Hematopoietic multipotent progenitor cell treated with erythropoietin and hydrocortisone succinate and interleukin-3 and kit ligand, for 17 days (in vitro differentiated cells): ENCODE measurements at regions not wholly inside any gene's neighbourhood (a gene's known extent, or its start where the extent isn't known, plus 50 kb on each side); places are given as distances from the start of the nearest gene placed in this dataset.
"Not testable (repeated sequence)": the region's sequence is repeated elsewhere in the genome, so short reads cannot be mapped to it uniquely, and the experiment has no call there.

ENCODE experiments used
- DNase-seq: peaks from one replicate; pipeline ENCODE4 v3.0.0-alpha.2; 2015; ENCODE audit warnings: low spot score

DNA sequence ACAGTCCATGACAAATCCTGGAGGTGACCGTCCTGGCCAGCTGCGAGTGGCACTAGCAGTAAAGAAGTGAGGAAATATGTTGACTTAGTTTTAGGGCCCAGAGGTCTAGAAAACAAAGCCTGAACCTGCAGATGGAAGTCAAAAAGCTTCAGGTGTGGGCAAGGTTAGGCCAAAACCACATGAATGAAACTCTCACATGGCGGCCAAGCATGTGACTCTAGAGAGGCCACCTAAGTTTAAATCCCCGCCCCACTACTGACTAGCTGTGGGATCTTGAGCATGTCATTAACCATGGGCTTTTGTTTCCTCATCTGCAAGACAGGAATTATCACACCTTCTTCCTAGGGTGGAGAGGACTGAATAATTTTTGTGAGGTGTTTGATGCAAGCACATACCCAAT lies 148.2 kb upstream of the DAB1 start:
- DNase-seq, result no peak

DNA sequence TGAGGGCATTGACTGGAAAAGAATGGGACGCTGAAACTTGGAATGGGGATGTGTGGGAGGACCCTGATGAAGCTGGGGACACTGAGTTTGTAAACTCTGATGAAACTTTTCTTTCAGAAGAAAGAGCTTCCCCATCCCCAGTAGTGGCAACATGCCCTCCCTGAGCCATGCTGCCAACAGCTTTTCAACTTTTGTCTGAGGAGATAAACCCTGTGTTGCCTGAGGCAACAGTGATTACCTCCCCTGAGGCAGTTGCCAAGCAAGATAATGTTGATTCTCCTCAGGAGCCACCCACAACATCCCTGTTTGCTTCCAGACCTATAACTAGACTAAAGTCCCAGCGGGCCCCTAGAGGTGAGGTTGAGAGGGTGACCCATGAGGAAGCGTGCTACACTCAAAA lies 134.2 kb upstream of the DAB1 start:
- not testable (repeated sequence) for DNase-seq

DNA sequence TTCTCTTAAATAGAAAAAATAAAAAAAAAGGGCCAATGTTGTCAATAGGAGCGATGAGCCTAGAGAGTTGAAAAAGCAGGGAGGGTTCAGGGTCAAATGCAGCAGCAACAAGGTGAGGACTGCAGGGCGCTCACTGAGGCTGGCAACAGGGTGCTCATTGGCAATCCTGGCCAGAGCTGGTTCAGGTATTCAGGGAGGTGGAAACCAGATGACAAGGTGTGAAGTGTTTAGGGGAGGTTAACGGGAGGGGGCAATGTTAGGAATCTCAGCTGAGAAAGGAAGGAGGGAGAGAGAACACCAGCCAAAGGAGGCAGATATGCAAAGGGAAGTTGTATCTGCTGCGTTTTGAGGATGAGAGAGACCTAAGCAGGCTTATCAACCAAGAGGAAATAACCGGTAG lies 129.8 kb upstream of the DAB1 start:
- DNase-seq, result no peak

DNA sequence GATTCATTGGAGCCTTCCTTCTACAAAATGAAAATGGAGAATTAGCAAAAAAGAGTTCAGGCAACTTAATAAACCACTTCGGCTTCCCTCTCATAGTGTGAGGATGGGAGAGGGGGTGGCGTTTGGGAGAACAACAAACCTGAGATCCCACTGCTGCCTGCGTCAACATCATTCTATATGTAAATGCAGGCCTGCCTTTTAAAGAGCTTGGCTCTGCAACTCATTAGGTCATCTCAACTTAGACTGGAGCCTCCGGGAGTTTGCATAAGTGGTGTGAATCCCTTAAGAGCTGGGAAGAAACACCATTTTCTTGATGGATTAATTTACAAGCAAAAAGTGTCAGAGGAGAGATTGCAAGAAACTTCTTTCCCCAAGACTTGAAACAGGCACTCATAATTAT lies 127.6 kb upstream of the DAB1 start:
- no peak for DNase-seq

DNA sequence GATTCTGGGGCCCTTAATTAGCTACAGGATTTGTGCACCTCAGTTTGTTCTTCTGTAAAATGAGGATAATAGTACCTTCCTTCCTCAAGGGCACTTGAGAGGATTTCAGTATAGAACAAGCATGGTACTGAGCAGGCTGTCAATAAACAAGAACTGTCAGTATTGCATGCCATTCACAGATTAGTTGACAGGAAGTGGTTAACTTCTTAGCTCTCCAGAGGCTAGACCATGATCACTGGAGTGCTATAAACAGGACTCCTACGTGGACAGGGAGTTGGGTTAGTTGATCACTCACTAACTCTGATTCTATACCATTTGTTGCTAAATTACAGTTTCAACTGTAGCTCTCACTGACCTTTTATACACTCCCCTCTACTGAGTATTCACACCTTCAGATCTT lies 126.2 kb upstream of the DAB1 start:
- DNase-seq, result no peak

- DNase-seq, result no peak
Observed at GRCh38 chr1:57549300-57549699, 125.4 kb upstream of the DAB1 start.

GRCh38 chr1:57546549-57547330 lies 122.9 kb upstream of the DAB1 start:
- no peak for DNase-seq

DNA sequence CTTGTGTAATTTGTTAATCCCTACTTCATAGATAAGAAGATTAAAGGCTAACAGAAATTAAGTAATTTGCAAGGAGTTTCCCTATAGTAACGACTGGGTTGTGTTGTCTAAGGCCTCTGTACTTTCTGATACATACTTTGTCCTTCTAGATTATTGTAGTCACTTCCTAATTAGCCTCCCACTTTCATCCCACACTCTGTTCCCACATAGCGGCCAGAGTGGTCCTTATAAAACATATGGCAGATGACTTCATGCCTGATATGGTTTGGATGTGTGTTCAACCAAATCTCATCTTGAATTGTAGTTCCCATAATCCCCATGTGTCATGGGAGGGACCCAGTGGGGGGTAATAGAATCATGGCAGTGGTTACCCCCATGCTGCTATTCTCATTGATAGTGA lies 120.5 kb upstream of the DAB1 start:
- no peak for DNase-seq

DNA sequence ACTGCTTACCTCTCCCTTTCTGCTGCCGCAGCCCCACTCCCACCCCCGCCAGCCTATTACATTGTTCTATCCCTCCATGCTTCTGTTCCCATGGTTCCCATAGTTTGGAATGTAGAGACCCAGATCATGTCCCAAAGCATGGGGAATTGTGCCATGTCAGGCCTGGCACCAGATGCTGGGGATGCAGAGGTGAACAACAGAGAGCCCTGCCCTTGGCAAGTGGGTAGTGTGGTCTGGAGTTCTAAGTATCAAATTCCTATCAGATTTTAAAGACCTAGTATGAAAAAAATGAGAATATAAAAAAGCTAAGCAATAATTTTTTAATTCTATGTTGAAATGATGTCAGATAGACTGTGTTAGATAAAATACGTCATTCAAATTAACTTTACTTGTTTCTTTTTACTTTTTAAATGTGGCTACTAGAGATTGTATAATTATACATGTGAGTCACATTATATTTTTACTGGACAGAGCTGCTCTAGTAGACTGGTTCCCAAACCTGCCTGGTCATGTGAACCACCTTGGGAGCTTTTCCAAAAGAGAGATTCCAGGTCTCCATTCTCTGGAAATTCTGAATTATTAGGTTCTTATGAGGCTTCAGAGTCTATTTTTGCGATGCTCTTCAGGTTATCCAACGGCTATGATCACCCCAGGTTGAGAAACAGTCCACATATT lies 113.0 kb upstream of the DAB1 start:
- DNase-seq, result no peak

DNA sequence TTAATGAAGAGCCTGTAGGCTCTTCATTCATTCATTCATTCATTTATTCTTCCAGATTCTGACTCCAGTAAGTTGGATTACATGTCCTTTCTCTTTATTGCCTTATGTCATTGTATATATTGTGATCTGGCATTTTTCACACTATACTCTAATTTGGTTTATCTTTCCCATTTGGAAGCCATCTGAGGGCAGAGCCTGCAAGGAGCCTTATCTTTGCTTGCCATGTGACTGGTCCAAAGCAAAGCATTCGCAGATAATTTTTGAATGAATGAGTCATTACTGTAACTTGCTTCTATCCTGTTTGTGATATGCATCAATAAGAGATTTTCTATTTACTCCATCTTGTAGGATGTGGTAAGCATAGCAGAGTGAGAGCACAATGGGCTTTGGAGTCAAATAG lies 108.4 kb upstream of the DAB1 start:
- no peak for DNase-seq

GRCh38 chr1:57530911-57531260 lies 107.0 kb upstream of the DAB1 start:
- not testable (repeated sequence) for DNase-seq

- DNase-seq, result no peak
Observed at GRCh38 chr1:57530206-57530910, 106.5 kb upstream of the DAB1 start.

- DNase-seq, result no peak
Observed at GRCh38 chr1:57522575-57522974, 98.7 kb upstream of the DAB1 start.

DNA sequence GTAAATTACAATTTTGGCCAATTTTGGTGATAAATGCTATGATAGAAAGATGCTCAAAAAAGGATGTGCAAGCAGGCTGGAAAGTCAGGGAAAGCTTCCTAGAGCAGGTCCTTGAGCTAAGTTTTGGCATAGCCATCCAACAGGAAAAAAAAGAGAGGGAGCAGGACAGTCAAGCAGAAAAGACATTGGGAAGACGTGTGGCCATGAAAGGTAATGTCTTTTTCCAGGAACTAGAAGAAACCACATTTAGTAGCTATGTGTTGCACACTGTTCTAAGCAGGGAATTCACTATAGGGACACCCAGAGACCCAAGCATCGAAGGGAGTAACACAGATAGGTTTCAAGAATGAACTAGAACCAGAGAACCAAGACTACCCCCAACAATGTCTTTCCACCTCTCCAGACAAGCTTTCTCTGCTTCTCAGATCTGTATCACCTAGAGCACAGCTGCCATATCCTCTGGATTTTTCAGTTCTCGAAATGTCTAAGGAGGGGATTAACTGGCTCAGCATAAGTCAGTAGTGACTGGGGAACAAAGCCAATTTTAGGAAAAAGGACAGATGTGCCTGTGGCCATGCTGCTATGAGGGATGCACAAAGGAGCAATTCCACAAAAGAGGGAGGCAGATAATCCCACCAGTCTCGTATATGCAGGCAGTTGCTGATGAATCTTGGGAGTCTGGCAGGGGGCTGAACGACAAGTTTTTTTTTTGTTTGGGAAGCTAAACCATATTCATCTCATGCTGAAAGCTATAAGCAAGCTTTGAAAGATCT lies 97.1 kb upstream of the DAB1 start:
- no peak for DNase-seq

DNA sequence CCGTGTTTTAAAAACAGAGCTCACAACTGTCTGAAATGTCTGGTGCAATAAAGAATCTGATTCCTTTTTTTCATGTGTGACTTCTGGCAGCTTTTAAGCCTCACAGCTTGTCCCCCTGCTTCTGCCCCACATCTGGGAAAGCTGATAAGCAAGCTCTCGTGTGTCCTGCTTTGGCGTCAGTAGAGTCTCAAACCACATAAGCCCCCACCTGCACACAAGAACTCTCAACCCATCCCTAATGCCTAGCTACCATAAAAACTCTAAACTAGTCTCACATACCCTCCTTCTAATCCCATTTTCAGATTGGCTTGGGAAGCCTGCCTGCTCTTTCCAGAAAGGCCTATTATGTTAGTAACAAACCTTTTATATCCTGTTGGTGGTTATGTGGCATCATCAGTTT lies 94.6 kb upstream of the DAB1 start:
- DNase-seq, result no peak

- no peak for DNase-seq
Observed at GRCh38 chr1:57517587-57518374, 93.9 kb upstream of the DAB1 start.

- DNase-seq, result no peak
Observed at GRCh38 chr1:57512386-57512785, 88.5 kb upstream of the DAB1 start.

- no peak for DNase-seq
Observed at GRCh38 chr1:57506941-57507340, 83.1 kb upstream of the DAB1 start.

DNA sequence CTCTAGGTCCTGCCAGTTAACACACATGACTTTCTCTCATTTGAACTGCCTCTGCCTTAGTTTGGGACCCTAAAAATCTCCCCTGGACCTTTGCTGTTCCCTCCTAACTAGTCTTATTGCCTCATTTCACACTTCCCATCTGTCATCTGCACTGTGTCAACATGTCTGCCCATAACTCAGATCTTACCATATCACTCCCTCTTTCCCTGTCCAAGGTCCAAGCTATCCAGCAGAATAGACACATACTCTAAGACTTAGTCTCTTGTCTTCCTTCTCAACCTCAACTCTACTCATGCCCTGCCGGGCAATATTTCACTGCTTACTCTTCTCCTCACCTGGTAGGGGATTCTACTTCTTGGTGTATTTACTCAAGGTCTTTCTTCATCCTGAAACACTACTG lies 79.5 kb upstream of the DAB1 start:
- DNase-seq, result no peak

- DNase-seq, result no peak
Observed at GRCh38 chr1:57500136-57500830, 76.4 kb upstream of the DAB1 start.

DNA sequence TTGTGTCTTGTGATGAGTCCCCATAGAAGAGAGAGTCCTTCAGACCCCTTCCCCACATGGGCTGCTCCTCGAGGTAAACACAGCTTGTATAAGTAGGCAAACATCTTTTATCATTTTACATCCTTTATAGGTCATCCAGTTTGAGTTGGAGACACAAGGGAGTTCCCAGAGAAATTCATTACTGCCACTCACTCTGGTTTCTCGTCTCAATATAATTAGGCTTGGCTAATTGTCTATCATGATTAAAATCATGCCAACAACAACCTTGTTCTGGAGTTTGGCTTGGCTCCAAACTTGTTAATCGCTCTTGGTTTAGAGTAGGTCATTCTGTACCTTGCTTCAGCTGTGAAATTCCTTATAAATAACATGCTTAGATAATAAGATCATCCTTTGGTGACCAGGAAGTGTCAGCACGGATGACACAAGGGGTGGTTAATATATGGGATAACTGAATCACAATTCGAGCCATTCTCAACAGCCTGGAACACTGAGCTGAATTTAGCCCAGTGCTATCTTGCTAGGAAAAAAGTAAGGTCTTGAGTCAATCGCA lies 70.7 kb upstream of the DAB1 start:
- no peak for DNase-seq
